GM18907 (cell line): ENCODE measurements at regions not wholly inside any gene's neighbourhood (a gene's known extent, or its start where the extent isn't known, plus 50 kb on each side); places are given as distances from the start of the nearest gene placed in this dataset.

ENCODE experiments used
- ATAC-seq: cut with Tn5 transposase; IDR thresholded peaks from one replicate; pipeline ENCODE4 v1.9.1; 2021; ENCODE audit warnings: mild to moderate bottlenecking, moderate library complexity; ENCODE audit not compliant: unreplicated experiment

- ATAC-seq, result no peak
These were observed 50.5 kb upstream of the LRRC1 start for GRCh38 chr6:53744321-53744720.

- no peak for ATAC-seq
These were observed 53.6 kb upstream of the LRRC1 start for GRCh38 chr6:53741034-53741823.

- ATAC-seq, result no peak
These were observed 57.1 kb upstream of the LRRC1 start for GRCh38 chr6:53737746-53738145.

- ATAC-seq, result peak; percentile 67
These were observed 58.9 kb upstream of the LRRC1 start for GRCh38 chr6:53735896-53736295.

- ATAC-seq, result no peak
These were observed 60.1 kb upstream of the LRRC1 start for GRCh38 chr6:53734473-53735299.

- no peak for ATAC-seq
These were observed 62.8 kb upstream of the LRRC1 start for GRCh38 chr6:53731866-53732636.

GRCh38 chr6:53730767-53731166, 64.0 kb upstream of the LRRC1 start:
- ATAC-seq, result no peak

GRCh38 chr6:53728570-53729194, 63.1 kb upstream of the KLHL31 start:
- ATAC-seq, result peak; percentile 66

GRCh38 chr6:53727748-53728147, 62.2 kb upstream of the KLHL31 start:
- no peak for ATAC-seq

- ATAC-seq, result peak; percentile 86
These were observed 60.4 kb upstream of the KLHL31 start for GRCh38 chr6:53725791-53726575.

- no peak for ATAC-seq
These were observed 58.9 kb upstream of the KLHL31 start for GRCh38 chr6:53724501-53724900.

- ATAC-seq, result no peak
These were observed 57.8 kb upstream of the KLHL31 start for GRCh38 chr6:53723331-53723730.

- ATAC-seq, result no peak
These were observed 56.2 kb upstream of the KLHL31 start for GRCh38 chr6:53721766-53722165.

GRCh38 chr6:53718597-53719460, 53.3 kb upstream of the KLHL31 start:
- peak; percentile 97 for ATAC-seq

- ATAC-seq, result no peak
These were observed 52.0 kb upstream of the KLHL31 start for GRCh38 chr6:53717566-53717965.

GRCh38 chr6:53715434-53715833, 49.9 kb upstream of the KLHL31 start:
- ATAC-seq, result no peak
